ENCODE measurements at regions not wholly inside any gene's neighbourhood (a gene's known extent, or its start where the extent isn't known, plus 50 kb on each side); places are given as distances from the start of the nearest gene placed in this dataset.

GRCh38 chr11:15535414-15535813 lies 420.7 kb downstream of the INSC start:
- TF ChIP-seq EZH2 (IDR thresholded peaks at IDR 0.05; ENCODE audit: borderline replicate concordance): no peak
- no peak for TF ChIP-seq CTCF (IDR thresholded peaks at IDR 0.05; ENCODE audit: poor library complexity)
